Heart left ventricle (tissue), 16 donors: ENCODE measurements at regions not wholly inside any gene's neighbourhood (a gene's known extent, or its start where the extent isn't known, plus 50 kb on each side); places are given as distances from the start of the nearest gene placed in this dataset.

Experiments used
- ATAC-seq, 4 donors: fragments of 200-7000 bp; cut with Tn5 transposase; one replicate each; pipeline ENCODE4 v1.9.1; 2020 to 2022; ENCODE audit warnings: moderate library complexity in 4 of 4, mild to moderate bottlenecking in 3 of 4, moderate number of reproducible peaks in 1 of 4
- DNase-seq, 5 donors: peaks; one replicate each; pipeline ENCODE4 v3.0.0-alpha.2; 2020
- H3K27ac ChIP-seq, 12 donors: fragments of 200-600 bp; sonication (generic) in 4 of 12; one replicate each; pipeline versions ENCODE4 v1.5.0 to v1.8.0; 2016 to 2022; ENCODE audit warnings: mild to moderate bottlenecking in 2 of 12
- H3K27me3 ChIP-seq, 9 donors: fragments of 200-600 bp; sonication (generic) in 2 of 9; one replicate each; pipeline versions ENCODE4 v1.5.1 to v1.8.0; 2016 to 2022; ENCODE audit warnings: mild to moderate bottlenecking in 3 of 9
- H3K36me3 ChIP-seq, 9 donors: fragments of 200-600 bp; sonication (generic) in 2 of 9; one replicate each; pipeline versions ENCODE4 v1.5.0 to v1.8.0; 2018 to 2022; ENCODE audit warnings: mild to moderate bottlenecking in 2 of 9
- H3K4me1 ChIP-seq, 12 donors: fragments of 200-600 bp; sonication (generic) in 4 of 12; one replicate each; pipeline versions ENCODE4 v1.5.0 to v1.8.0; 2016 to 2022; ENCODE audit warnings: mild to moderate bottlenecking in 3 of 12
- H3K4me3 ChIP-seq, 12 donors: fragments of 200-600 bp; sonication (generic) in 4 of 12; one replicate each; pipeline versions ENCODE4 v1.5.0 to v1.8.0; 2017 to 2022; ENCODE audit warnings: mild to moderate bottlenecking in 9 of 12, moderate library complexity in 4 of 12
- H3K9me3 ChIP-seq, 12 donors: fragments of 200-600 bp; sonication (generic) in 4 of 12; one replicate each; pipeline versions ENCODE4 v1.5.0 to v1.8.0; 2016 to 2022; ENCODE audit warnings: mild to moderate bottlenecking in 1 of 12
- CTCF ChIP-seq, 12 donors: fragments of 200-600 bp; sonication (generic) in 4 of 12; IDR thresholded peaks; one replicate each; pipeline versions ENCODE4 v1.5.0 to v1.8.0; 2018 to 2022; ENCODE audit warnings: antibody characterized with exemption in 12 of 12, mild to moderate bottlenecking in 5 of 12
- POLR2A ChIP-seq, 2 donors: fragments of 450-650 bp; IDR thresholded peaks; one replicate each; pipeline ENCODE4 v1.6.1; 2017; ENCODE audit warnings: antibody characterized with exemption in 2 of 2, mild to moderate bottlenecking in 2 of 2, moderate library complexity in 2 of 2
- whole genome bisulfite sequencing, 4 donors: extraction: QIAGEN DNeasy Blood & Tissue Kit in 2 of 4; methylation state at CpG; one replicate each; pipeline versions ENCODE4 v1.1.5 to v1.1.7; 2013 to 2018; 5-methylcytosine and 5-hydroxymethylcytosine counted together
- intact Hi-C, 10 donors: fragments of 100-400 bp; cut with DNase I; formaldehyde crosslinking; loops; one replicate each; pipeline versions ENCODE4 v1.11.1 to v1.14.2; 2022
- donor health status: ischemic (EF 13 %, LVEDD 7.1; RV severe dilation, severe dysfunction).
- donor health status: healthy with polysubstance abuse.
- donor health status: DM: no; HTN: yes; CAD: no.
- donor health status: DM: no; HTN: no; CAD: no.
- donor health status: ischemic (EF 25% LVEDD 6.9; RV normal size, moderate dysfunction).
- donor health status: ischemic (EF 25% LVEDD 5.7; RV mildly dilated, moderate dysfunction).
- donor health status: healthy.
- donor health status: DM: yes; HTN: yes; CAD: no.
- donor health status: ischemic (EF 35%, LVEDD 5.7; RV mildly dilated, moderate dysfunction).
- donor health status: nonischemic (EF 11% LVEDD 7.7; RV severe dilation, severe dysfunction).
- donor health status: DM: yes; HTN: yes; CAD: no.
- donor health status: PGD.
- donor health status: ischemic (EF 29% LVEDD 5.4; RV normal size, mild dysfunction).
- donor health status: nonischemic (EF 23%, LVEDD 6.1; RV moderate dilation, normal function).

- Histone ChIP-seq H3K27me3 (no peaks in the 10 kb centered on the region), H3K4me3 (no peak overlapping the region), H3K9me3 (no peaks in the 10 kb centered on the region), H3K36me3 (no peaks in the 10 kb centered on the region), H3K4me1 (peaks cover 0 to 2% (median 0%) of the 10 kb centered on the region in 12 donors), H3K27ac (no peak overlapping the region)
- no peak for ATAC-seq
- no peak for DNase-seq
- TF ChIP-seq CTCF (IDR thresholded peaks at IDR 0.05) (no peak), POLR2A (IDR thresholded peaks at IDR 0.05) (no peak)
- intact Hi-C loops = no loop called here
Observed at GRCh38 chr14:87824266-87824665, 168.7 kb downstream of the GALC start.

- Histone ChIP-seq H3K4me3 (no peak overlapping the region), H3K27me3 (no peaks in the 10 kb centered on the region), H3K36me3 (no peaks in the 10 kb centered on the region), H3K27ac (no peak overlapping the region), H3K4me1 (no peaks in the 10 kb centered on the region), H3K9me3 (peaks cover 0 to 5% (median 0%) of the 10 kb centered on the region in 12 donors)
- no peak for TF ChIP-seq CTCF (IDR thresholded peaks at IDR 0.05)
- TF ChIP-seq POLR2A (IDR thresholded peaks at IDR 0.05) = no peak
- DNase-seq (no peak), ATAC-seq (no peak)
- intact Hi-C loops = no loop called here
- 64 to 78% (median 74%) methylated on average over 3 of the region's 3 CpGs for WGBS, 4 donors
Observed at GRCh38 chr14:87816416-87816815, 176.6 kb downstream of the GALC start.

GRCh38 chr14:87815121-87815520, 177.9 kb downstream of the GALC start:
- Histone ChIP-seq H3K9me3 (peaks cover 0 to 5% (median 0%) of the 10 kb centered on the region in 12 donors), H3K27me3 (no peaks in the 10 kb centered on the region), H3K27ac (no peak overlapping the region), H3K4me3 (no peak overlapping the region), H3K36me3 (no peaks in the 10 kb centered on the region), H3K4me1 (no peaks in the 10 kb centered on the region)
- 68 to 82% (median 78%) methylated on average over 9 of the region's 9 CpGs for WGBS, 4 donors
- ATAC-seq (no peak), DNase-seq (no peak)
- intact Hi-C loops = no loop called here
- no peak for TF ChIP-seq CTCF (IDR thresholded peaks at IDR 0.05)
- TF ChIP-seq POLR2A (IDR thresholded peaks at IDR 0.05) = no peak

GRCh38 chr14:87813686-87814085, 179.3 kb downstream of the GALC start:
- Histone ChIP-seq H3K27ac (no peak overlapping the region), H3K9me3 (peaks cover 0 to 5% (median 0%) of the 10 kb centered on the region in 12 donors), H3K27me3 (no peaks in the 10 kb centered on the region), H3K4me1 (no peaks in the 10 kb centered on the region), H3K36me3 (no peaks in the 10 kb centered on the region), H3K4me3 (no peak overlapping the region)
- ATAC-seq = no peak
- TF ChIP-seq POLR2A (IDR thresholded peaks at IDR 0.05) (no peak), CTCF (IDR thresholded peaks at IDR 0.05) (no peak)
- no peak for DNase-seq
- 65 to 87% (median 81%) methylated on average over 4 of the region's 4 CpGs for WGBS, 4 donors
- intact Hi-C loops = no loop called here
